ENCODE measurements at regions not wholly inside any gene's neighbourhood (a gene's known extent, or its start where the extent isn't known, plus 50 kb on each side); places are given as distances from the start of the nearest gene placed in this dataset.

GRCh38 chr2:220473611-220474010 is 846.2 kb downstream of the SLC4A3 start:
- no peak overlapping the region for H3K4me3 ChIP-seq
- H3K9me3 ChIP-seq = no peaks in the 10 kb centered on the region
- intact Hi-C loops (cut with DNase I) = no loop called here
- no peaks in the 10 kb centered on the region for H3K27me3 ChIP-seq
- DNase-seq (no peak), FAIRE-seq (no peak), ATAC-seq (no peak)
- no peaks in the 10 kb centered on the region for H3K36me3 ChIP-seq
- TF ChIP-seq, protein P1, sequence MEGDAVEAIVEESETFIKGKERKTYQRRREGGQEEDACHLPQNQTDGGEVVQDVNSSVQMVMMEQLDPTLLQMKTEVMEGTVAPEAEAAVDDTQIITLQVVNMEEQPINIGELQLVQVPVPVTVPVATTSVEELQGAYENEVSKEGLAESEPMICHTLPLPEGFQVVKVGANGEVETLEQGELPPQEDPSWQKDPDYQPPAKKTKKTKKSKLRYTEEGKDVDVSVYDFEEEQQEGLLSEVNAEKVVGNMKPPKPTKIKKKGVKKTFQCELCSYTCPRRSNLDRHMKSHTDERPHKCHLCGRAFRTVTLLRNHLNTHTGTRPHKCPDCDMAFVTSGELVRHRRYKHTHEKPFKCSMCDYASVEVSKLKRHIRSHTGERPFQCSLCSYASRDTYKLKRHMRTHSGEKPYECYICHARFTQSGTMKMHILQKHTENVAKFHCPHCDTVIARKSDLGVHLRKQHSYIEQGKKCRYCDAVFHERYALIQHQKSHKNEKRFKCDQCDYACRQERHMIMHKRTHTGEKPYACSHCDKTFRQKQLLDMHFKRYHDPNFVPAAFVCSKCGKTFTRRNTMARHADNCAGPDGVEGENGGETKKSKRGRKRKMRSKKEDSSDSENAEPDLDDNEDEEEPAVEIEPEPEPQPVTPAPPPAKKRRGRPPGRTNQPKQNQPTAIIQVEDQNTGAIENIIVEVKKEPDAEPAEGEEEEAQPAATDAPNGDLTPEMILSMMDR (IDR thresholded peaks at IDR 0.05) = no peak
- no peak overlapping the region for H3K27ac ChIP-seq
- no peaks in the 10 kb centered on the region for H3K4me1 ChIP-seq

DNA sequence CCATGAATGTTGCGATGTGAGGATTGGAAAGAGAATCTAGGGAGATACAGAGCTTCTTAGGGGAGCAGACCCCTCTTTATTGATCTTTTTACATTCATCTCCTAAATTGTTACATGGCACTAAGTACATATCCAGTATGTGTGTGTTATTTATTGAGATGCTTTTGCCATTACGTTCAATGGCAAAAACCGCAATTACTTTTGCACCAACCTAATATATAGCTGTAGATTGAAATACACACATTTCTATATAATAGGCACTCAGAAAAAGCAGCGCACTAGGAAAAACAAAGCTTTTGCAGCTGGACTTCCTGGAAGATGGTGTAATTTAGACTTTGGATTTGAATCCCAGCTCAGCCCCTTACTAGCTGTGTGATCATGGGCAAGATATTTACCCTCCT is 849.4 kb downstream of the SLC4A3 start:
- H3K4me3 ChIP-seq = no peak overlapping the region
- DNase-seq (no peak), FAIRE-seq (no peak), ATAC-seq (no peak)
- no peaks in the 10 kb centered on the region for H3K9me3 ChIP-seq
- H3K27ac ChIP-seq = no peak overlapping the region
- 63 to 81% methylated on average over 4 of the region's 4 CpGs for WGBS, 2 donors
- H3K27me3 ChIP-seq = no peaks in the 10 kb centered on the region
- H3K4me1 ChIP-seq = no peaks in the 10 kb centered on the region
- intact Hi-C loops (cut with DNase I) = no loop called here
- TF ChIP-seq, protein P1 (IDR thresholded peaks at IDR 0.05) = no peak
- H3K36me3 ChIP-seq = no peaks in the 10 kb centered on the region

- WGBS, 2 donors = 25 to 27% methylated on average over 4 of the region's 4 CpGs
- Histone ChIP-seq H3K36me3 (no peaks in the 10 kb centered on the region), H3K9me3 (no peaks in the 10 kb centered on the region), H3K27me3 (no peaks in the 10 kb centered on the region), H3K4me3 (no peak overlapping the region), H3K4me1 (no peaks in the 10 kb centered on the region), H3K27ac (no peak overlapping the region)
- TF ChIP-seq, protein P1 (IDR thresholded peaks at IDR 0.05) = no peak
- peak in 1 of 4 donors; percentile 64 for ATAC-seq
- no peak for FAIRE-seq
- DNase-seq = no peak
- intact Hi-C loops (cut with DNase I) = no loop called here
Observed at GRCh38 chr2:220478305-220479058, 851.1 kb downstream of the SLC4A3 start.

DNA sequence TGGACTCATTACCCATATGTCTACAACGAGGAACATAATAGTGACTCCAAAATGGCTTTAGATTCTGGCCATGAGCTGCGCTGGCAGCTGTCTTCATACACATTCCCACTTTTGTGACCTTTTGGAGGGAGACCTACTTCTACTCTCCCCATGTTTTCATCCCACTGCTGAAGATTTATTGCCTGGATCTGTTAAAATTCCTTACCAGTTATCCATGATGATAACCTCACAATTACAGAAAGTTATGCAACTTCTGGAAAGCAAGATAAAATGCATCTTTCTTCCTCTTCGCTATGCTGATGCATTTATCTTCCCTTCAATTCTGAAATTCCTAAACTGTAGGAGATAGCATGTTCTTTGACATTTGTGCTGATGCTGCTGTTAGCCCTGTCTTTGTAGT is 855.3 kb downstream of the SLC4A3 start:
- no peaks in the 10 kb centered on the region for H3K27me3 ChIP-seq
- no peak for FAIRE-seq
- ATAC-seq = no peak
- TF ChIP-seq, protein P1 (IDR thresholded peaks at IDR 0.05) = no peak
- H3K9me3 ChIP-seq = no peaks in the 10 kb centered on the region
- no peak overlapping the region for H3K4me3 ChIP-seq
- no peak overlapping the region for H3K27ac ChIP-seq
- H3K36me3 ChIP-seq = no peaks in the 10 kb centered on the region
- intact Hi-C loops (cut with DNase I) = no loop called here
- no peak for DNase-seq
- WGBS, 2 donors = 75 to 84% methylated on average over 3 of the region's 3 CpGs
- no peaks in the 10 kb centered on the region for H3K4me1 ChIP-seq

DNA sequence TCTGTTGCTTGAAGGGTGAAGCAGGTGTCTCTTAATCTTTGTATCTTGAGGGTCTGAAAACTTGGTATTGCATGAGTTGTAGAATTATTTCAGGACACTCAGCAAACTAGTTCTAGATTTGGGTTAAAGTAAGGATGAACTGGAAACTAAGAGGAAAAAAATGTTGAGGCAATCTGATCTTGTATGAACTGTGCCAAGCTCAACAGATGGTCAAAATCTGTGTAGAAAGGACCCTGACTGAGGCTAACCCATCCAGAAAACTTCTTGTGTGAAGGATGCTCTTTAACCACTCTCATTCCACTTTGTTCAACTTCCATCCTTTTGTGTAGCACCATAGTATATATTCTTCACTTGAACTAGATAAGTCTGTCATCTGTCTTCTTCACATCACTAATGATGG is 861.7 kb downstream of the SLC4A3 start:
- H3K4me3 ChIP-seq = no peak overlapping the region
- no peaks in the 10 kb centered on the region for H3K36me3 ChIP-seq
- H3K27ac ChIP-seq = no peak overlapping the region
- no peak for DNase-seq
- TF ChIP-seq, protein P1 (IDR thresholded peaks at IDR 0.05) = no peak
- FAIRE-seq = no peak
- no peaks in the 10 kb centered on the region for H3K27me3 ChIP-seq
- no peaks in the 10 kb centered on the region for H3K9me3 ChIP-seq
- intact Hi-C loops (cut with DNase I) = no loop called here
- ATAC-seq = no peak
- no peaks in the 10 kb centered on the region for H3K4me1 ChIP-seq

Data from pancreas (tissue), 10 donors.